PC-3 (cell line): ENCODE measurements at regions not wholly inside any gene's neighbourhood (a gene's known extent, or its start where the extent isn't known, plus 50 kb on each side); places are given as distances from the start of the nearest gene placed in this dataset.

Source experiments
- ATAC-seq: fragments of 200-7000 bp; cut with Tn5 transposase; 2 replicates; pipeline ENCODE4 v1.9.1; 2020; ENCODE audit warnings: mild to moderate bottlenecking, moderate library complexity
- BruUV-seq: library from RNA; stranded (reverse); fragments of 400-500 nt; replicated peaks from 2 replicates; lab custom pipeline; 2021; lab: Mats Ljungman, UMichigan
- CTCF ChIA-PET: fragments of 300-600 bp; sonication (Branson Sonifier 250); formaldehyde crosslinking; loops from one replicate; lab custom pipeline; 2022; ENCODE audit warnings: antibody characterized with exemption; lab: Charles Lee
- POLR2A ChIA-PET: fragments of 300-600 bp; sonication (Branson Sonifier 250); formaldehyde crosslinking; loops from one replicate; lab custom pipeline; 2022; ENCODE audit warnings: antibody characterized with exemption; ENCODE audit not compliant: unreplicated experiment; lab: Charles Lee
- DNase-seq: peaks from one replicate; pipeline ENCODE4 v3.0.0-alpha.2; 2015
- H2AFZ ChIP-seq: fragments of 300-600 bp; sonication (generic); 2 replicates; pipeline ENCODE4 v1.6.0; 2016; ENCODE audit warnings: antibody characterized with exemption, low read length
- H3F3A ChIP-seq: fragments of 300-600 bp; sonication (generic); one replicate; pipeline ENCODE4 v1.6.0; 2017; ENCODE audit warnings: antibody characterized with exemption, low read length, control low read depth, mild to moderate bottlenecking; ENCODE audit not compliant: unreplicated experiment
- H3K27ac ChIP-seq: fragments of 300-600 bp; sonication (generic); 2 replicates; pipeline ENCODE4 v1.5.1; 2016; ENCODE audit warnings: mild to moderate bottlenecking, low read length
- H3K27me3 ChIP-seq: fragments of 300-600 bp; sonication (generic); 2 replicates; pipeline ENCODE4 v1.6.1; 2016; ENCODE audit warnings: low read length, mixed read lengths
- H3K36me3 ChIP-seq: fragments of 300-600 bp; sonication (generic); 2 replicates; pipeline ENCODE4 v1.6.1; 2016; ENCODE audit warnings: low read depth, mixed run types, low read length, mixed read lengths
- H3K4me1 ChIP-seq: fragments of 300-600 bp; sonication (generic); 2 replicates; pipeline ENCODE4 v1.5.1; 2016; ENCODE audit warnings: low read length; ENCODE audit not compliant: insufficient read depth
- H3K4me2 ChIP-seq: fragments of 300-600 bp; sonication (generic); 2 replicates; pipeline ENCODE4 v1.6.0; 2016; ENCODE audit warnings: low read length
- H3K4me3 ChIP-seq: fragments of 300-600 bp; sonication (generic); 2 replicates; pipeline ENCODE4 v1.5.1; 2016; ENCODE audit warnings: mild to moderate bottlenecking, low read length, mixed read lengths
- H3K79me2 ChIP-seq: fragments of 300-600 bp; sonication (generic); 2 replicates; pipeline ENCODE4 v1.6.1; 2017; ENCODE audit warnings: low read length, mixed read lengths
- H3K9ac ChIP-seq: fragments of 300-600 bp; sonication (generic); 2 replicates; pipeline ENCODE4 v1.6.0; 2016; ENCODE audit warnings: mild to moderate bottlenecking, low read length
- H3K9me2 ChIP-seq: fragments of 300-600 bp; sonication (generic); replicated peaks from 2 replicates; pipeline ENCODE4 v1.6.1; 2016; ENCODE audit warnings: mixed run types, low read length, mixed read lengths
- H3K9me3 ChIP-seq: fragments of 300-600 bp; sonication (generic); 2 replicates; pipeline ENCODE4 v1.6.1; 2016; ENCODE audit warnings: low read length, mixed read lengths
- H4K20me1 ChIP-seq: fragments of 300-600 bp; sonication (generic); 2 replicates; pipeline ENCODE4 v1.6.1; 2016; ENCODE audit warnings: low read length, mixed read lengths
- EZH2 ChIP-seq: fragments of 300-600 bp; sonication (generic); IDR thresholded peaks from one replicate; pipeline ENCODE4 v1.6.1; 2017; ENCODE audit warnings: antibody characterized with exemption, mild to moderate bottlenecking, low read length; ENCODE audit not compliant: unreplicated experiment
- EZH2phosphoT487 ChIP-seq: fragments of 300-600 bp; sonication (generic); IDR thresholded peaks from 2 replicates; pipeline ENCODE4 v1.6.1; 2018; ENCODE audit warnings: mild to moderate bottlenecking, antibody characterized with exemption, low read length, borderline replicate concordance
- intact Hi-C: fragments of 100-400 bp; cut with micrococcal nuclease; formaldehyde crosslinking; loops from 2 replicates; pipeline ENCODE4 v1.9.0; 2023
- TF ChIP-seq, protein P1 (sequence below): fragments of 300-600 bp; sonication (generic); conservative IDR thresholded peaks from 2 replicates; pipeline ENCODE4 v1.5.1; 2017; ENCODE audit warnings: antibody characterized with exemption, low read depth, mild to moderate bottlenecking, low read length

DNA sequence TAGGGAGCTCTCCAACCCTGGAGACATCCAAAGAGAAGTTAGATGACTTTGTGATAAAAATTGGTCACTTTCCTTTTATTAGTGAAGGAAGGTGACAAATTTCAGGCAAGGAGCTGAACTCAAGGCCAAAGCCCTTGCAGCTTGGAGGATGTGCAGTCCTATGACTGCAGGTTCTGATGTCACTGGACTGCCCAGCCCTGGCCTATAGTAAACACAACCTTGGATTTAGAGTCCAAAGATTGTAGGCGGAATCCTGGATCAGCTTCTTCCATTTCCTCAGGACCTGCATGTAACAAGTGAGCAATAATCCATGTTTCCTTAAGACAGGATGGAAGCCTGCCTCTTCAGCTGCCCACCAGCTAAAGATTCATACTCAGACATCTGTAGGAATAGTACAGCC is 169.3 kb upstream of the ZC3H12A start:
- DNase-seq (no peak), ATAC-seq (no peak)
- Histone ChIP-seq H3K36me3 (no peaks in the 10 kb centered on the region), H3K27ac (no peak overlapping the region), H3F3A (no peaks in the 10 kb centered on the region), H3K9ac (no peak overlapping the region), H4K20me1 (no peaks in the 10 kb centered on the region), H3K4me2 (no peak overlapping the region), H2AFZ (no peak overlapping the region), H3K4me1 (no peaks in the 10 kb centered on the region), H3K27me3 (peaks cover 66% of the 10 kb centered on the region), H3K4me3 (no peak overlapping the region), H3K9me3 (no peaks in the 10 kb centered on the region), H3K9me2 (no peaks in the 10 kb centered on the region), H3K79me2 (no peaks in the 10 kb centered on the region)
- TF ChIP-seq EZH2 (no peak), EZH2phosphoT487 (no peak)
- POLR2A ChIA-PET = no interaction called here
- no TSS peak for BruUV-seq
- intact Hi-C loops = no loop called here
- CTCF ChIA-PET = no interaction called here

DNA sequence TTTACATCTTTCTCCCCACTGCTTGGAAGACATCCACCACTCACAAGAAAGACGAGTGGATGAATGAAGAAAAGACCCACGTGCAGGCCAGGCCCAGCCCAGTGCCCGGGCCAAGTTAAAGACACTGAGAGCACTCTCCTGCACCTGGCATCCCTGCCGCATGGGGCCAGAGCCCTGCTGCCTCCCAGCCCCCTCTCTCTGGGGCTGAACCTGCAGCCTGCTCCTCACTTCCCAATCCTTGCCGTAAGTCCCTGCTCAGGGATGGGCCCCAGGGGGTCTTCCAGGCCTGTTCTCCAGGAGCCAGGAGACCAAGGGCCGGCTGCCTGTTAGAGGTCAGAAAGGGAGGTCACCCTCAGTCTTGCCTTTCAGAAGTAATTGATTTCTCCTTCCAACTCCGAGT is 168.5 kb upstream of the ZC3H12A start:
- no peaks in the 10 kb centered on the region for H3K4me1 ChIP-seq
- H3K36me3 ChIP-seq = no peaks in the 10 kb centered on the region
- DNase-seq (no peak), ATAC-seq (no peak)
- H3K4me3 ChIP-seq = no peak overlapping the region
- H3K27ac ChIP-seq = no peak overlapping the region
- H3K4me2 ChIP-seq = no peak overlapping the region
- H3K27me3 ChIP-seq = peaks cover 68% of the 10 kb centered on the region
- H3K9me3 ChIP-seq = no peaks in the 10 kb centered on the region
- H3K9me2 ChIP-seq = no peaks in the 10 kb centered on the region
- H2AFZ ChIP-seq = no peak overlapping the region
- H3K9ac ChIP-seq = no peak overlapping the region
- BruUV-seq = no TSS peak
- CTCF ChIA-PET = no interaction called here
- no peaks in the 10 kb centered on the region for H4K20me1 ChIP-seq
- no peaks in the 10 kb centered on the region for H3F3A ChIP-seq
- TF ChIP-seq, protein P1, sequence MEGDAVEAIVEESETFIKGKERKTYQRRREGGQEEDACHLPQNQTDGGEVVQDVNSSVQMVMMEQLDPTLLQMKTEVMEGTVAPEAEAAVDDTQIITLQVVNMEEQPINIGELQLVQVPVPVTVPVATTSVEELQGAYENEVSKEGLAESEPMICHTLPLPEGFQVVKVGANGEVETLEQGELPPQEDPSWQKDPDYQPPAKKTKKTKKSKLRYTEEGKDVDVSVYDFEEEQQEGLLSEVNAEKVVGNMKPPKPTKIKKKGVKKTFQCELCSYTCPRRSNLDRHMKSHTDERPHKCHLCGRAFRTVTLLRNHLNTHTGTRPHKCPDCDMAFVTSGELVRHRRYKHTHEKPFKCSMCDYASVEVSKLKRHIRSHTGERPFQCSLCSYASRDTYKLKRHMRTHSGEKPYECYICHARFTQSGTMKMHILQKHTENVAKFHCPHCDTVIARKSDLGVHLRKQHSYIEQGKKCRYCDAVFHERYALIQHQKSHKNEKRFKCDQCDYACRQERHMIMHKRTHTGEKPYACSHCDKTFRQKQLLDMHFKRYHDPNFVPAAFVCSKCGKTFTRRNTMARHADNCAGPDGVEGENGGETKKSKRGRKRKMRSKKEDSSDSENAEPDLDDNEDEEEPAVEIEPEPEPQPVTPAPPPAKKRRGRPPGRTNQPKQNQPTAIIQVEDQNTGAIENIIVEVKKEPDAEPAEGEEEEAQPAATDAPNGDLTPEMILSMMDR = no peak
- TF ChIP-seq EZH2phosphoT487 (no peak), EZH2 (no peak)
- POLR2A ChIA-PET = no interaction called here
- intact Hi-C loops = no loop called here
- H3K79me2 ChIP-seq = no peaks in the 10 kb centered on the region

DNA sequence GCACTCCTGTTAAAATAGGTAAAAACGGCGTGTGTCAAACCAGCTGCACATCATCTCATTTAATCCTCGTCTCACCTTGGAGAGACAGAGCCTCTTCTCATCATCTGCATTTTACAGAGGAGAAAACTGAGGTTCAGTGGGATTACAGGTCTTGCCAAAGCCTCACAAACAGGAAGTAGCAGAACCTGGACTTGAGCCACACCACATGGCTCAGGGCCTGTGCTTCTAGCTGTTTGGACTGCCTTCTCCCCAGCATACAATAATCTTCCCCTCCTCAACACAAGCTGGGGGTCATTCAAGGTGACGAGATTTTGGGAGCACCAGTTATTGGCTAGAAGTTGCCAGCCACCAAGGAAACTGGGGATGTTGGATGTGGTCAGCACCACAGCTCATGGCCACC is 167.9 kb upstream of the ZC3H12A start:
- Histone ChIP-seq H2AFZ (no peak overlapping the region), H3K4me2 (no peak overlapping the region), H3K27ac (no peak overlapping the region), H3K9me3 (no peaks in the 10 kb centered on the region), H3K4me1 (no peaks in the 10 kb centered on the region), H3F3A (no peaks in the 10 kb centered on the region), H3K36me3 (no peaks in the 10 kb centered on the region), H4K20me1 (no peaks in the 10 kb centered on the region), H3K79me2 (no peaks in the 10 kb centered on the region), H3K4me3 (no peak overlapping the region), H3K9ac (no peak overlapping the region), H3K27me3 (peaks cover 69% of the 10 kb centered on the region), H3K9me2 (no peaks in the 10 kb centered on the region)
- ChIA-PET POLR2A (no interaction called here), CTCF (no interaction called here)
- TF ChIP-seq EZH2 = no peak
- no peak for TF ChIP-seq EZH2phosphoT487
- TF ChIP-seq, protein P1 = no peak
- no TSS peak for BruUV-seq
- no peak for ATAC-seq
- no peak for DNase-seq
- intact Hi-C loops = no loop called here
